ENCODE measurements at regions not wholly inside any gene's neighbourhood (a gene's known extent, or its start where the extent isn't known, plus 50 kb on each side); places are given as distances from the start of the nearest gene placed in this dataset.

GRCh38 chr1:229106526-229107125 is 164.3 kb upstream of the RAB4A start:
- no peak for TF ChIP-seq CTCF (IDR thresholded peaks at IDR 0.05)
- no peak for TF ChIP-seq POLR2A (IDR thresholded peaks at IDR 0.05)

Data from prostate gland (tissue), 2 donors.